Esophagus muscularis mucosa (tissue), 4 donors: ENCODE measurements at regions not wholly inside any gene's neighbourhood (a gene's known extent, or its start where the extent isn't known, plus 50 kb on each side); places are given as distances from the start of the nearest gene placed in this dataset.

ENCODE experiments used
- DNase-seq: peaks from one replicate; pipeline ENCODE4 v3.0.0-alpha.2; 2017; ENCODE audit errors: extremely low spot score
- H3K27ac ChIP-seq, 4 donors: fragments of 200-600 bp; sonication (generic); replicated peaks in 1 of 4; 1 replicate in 3 of 4; 2 replicates in 1 of 4; pipeline ENCODE4 v1.5.1; 2016 to 2019; ENCODE audit warnings: mild to moderate bottlenecking in 1 of 4
- H3K27me3 ChIP-seq, 4 donors: fragments of 200-600 bp; sonication (generic); one replicate each; pipeline versions ENCODE4 v1.5.1 to v1.6.0; 2016 to 2019
- H3K36me3 ChIP-seq, 4 donors: fragments of 200-600 bp; sonication (generic); one replicate each; pipeline ENCODE4 v1.5.1; 2016 to 2019
- H3K4me1 ChIP-seq, 4 donors: fragments of 200-600 bp; sonication (generic); one replicate each; pipeline ENCODE4 v1.5.1; 2016 to 2019
- H3K4me3 ChIP-seq, 4 donors: fragments of 200-600 bp; sonication (generic); 1 replicate in 2 of 4; 2 replicates in 2 of 4; pipeline ENCODE4 v1.5.1; 2016 to 2019; ENCODE audit warnings: mild to moderate bottlenecking in 4 of 4, moderate library complexity in 1 of 4
- H3K9me3 ChIP-seq, 4 donors: fragments of 200-600 bp; sonication (generic); 1 replicate in 3 of 4; 2 replicates in 1 of 4; pipeline ENCODE4 v1.5.1; 2016 to 2019
- CTCF ChIP-seq, 3 experiments: fragments of 200-600 bp in 2 of 3; fragments of 450-650 bp in 1 of 3; sonication (generic) in 2 of 3; IDR thresholded peaks; one replicate each; pipeline ENCODE4 v1.5.1; 2017 to 2019; ENCODE audit warnings: antibody characterized with exemption in 3 of 3, mild to moderate bottlenecking in 2 of 3, moderate library complexity in 1 of 3
- EP300 ChIP-seq: sonication (generic); formaldehyde crosslinking; IDR thresholded peaks from one replicate; pipeline ENCODE4 v1.6.1; 2017; ENCODE audit warnings: antibody characterized with exemption
- POLR2A ChIP-seq: fragments of 450-650 bp; IDR thresholded peaks from one replicate; pipeline ENCODE4 v1.6.1; 2017; ENCODE audit warnings: antibody characterized with exemption, moderate library complexity, mild to moderate bottlenecking, low read depth
- POLR2AphosphoS5 ChIP-seq, 2 donors: sonication (generic); formaldehyde crosslinking; IDR thresholded peaks; one replicate each; pipeline ENCODE4 v1.6.1; 2017; ENCODE audit warnings: antibody characterized with exemption in 2 of 2
- WGBS: methylation state at CpG from one replicate; pipeline ENCODE4 v1.1.5; 2018; 5-methylcytosine and 5-hydroxymethylcytosine counted together
- intact Hi-C: fragments of 100-400 bp; cut with DNase I; formaldehyde crosslinking; loops from one replicate; pipeline ENCODE4 v1.15.1; 2023

GRCh38 chr4:4762300-4762699 is 97.2 kb upstream of the MSX1 start:
- H3K36me3 ChIP-seq: no peaks in the 10 kb centered on the region
- no peak for DNase-seq
- H3K27me3 ChIP-seq: peaks cover 0 to 4% (median 0%) of the 10 kb centered on the region in 4 donors
- no peak overlapping the region for H3K4me3 ChIP-seq
- H3K9me3 ChIP-seq: no peaks in the 10 kb centered on the region
- intact Hi-C loops: no loop called here
- no peak overlapping the region for H3K27ac ChIP-seq
- no peaks in the 10 kb centered on the region for H3K4me1 ChIP-seq
- 96% methylated on average over 5 of the region's 9 CpGs for WGBS
- TF ChIP-seq POLR2AphosphoS5 (IDR thresholded peaks at IDR 0.05) (no peak), EP300 (no peak), POLR2A (no peak), CTCF (IDR thresholded peaks at IDR 0.05) (no peak)

GRCh38 chr4:4761128-4761982 is 98.1 kb upstream of the MSX1 start:
- WGBS: 73% methylated on average over 20 of the region's 20 CpGs
- Histone ChIP-seq H3K4me1 (no peaks in the 10 kb centered on the region), H3K36me3 (no peaks in the 10 kb centered on the region), H3K27ac (no peak overlapping the region), H3K9me3 (no peaks in the 10 kb centered on the region), H3K4me3 (no peak overlapping the region), H3K27me3 (peaks cover 0 to 4% (median 0%) of the 10 kb centered on the region in 4 donors)
- no peak for DNase-seq
- TF ChIP-seq EP300 (no peak), POLR2AphosphoS5 (IDR thresholded peaks at IDR 0.05) (no peak), POLR2A (no peak), CTCF (IDR thresholded peaks at IDR 0.05) (no peak)
- intact Hi-C loops: no loop called here

GRCh38 chr4:4759883-4760282 is 99.6 kb upstream of the MSX1 start:
- Histone ChIP-seq H3K4me1 (no peaks in the 10 kb centered on the region), H3K9me3 (no peaks in the 10 kb centered on the region), H3K27me3 (peaks cover 0 to 4% (median 0%) of the 10 kb centered on the region in 4 donors), H3K27ac (no peak overlapping the region), H3K4me3 (no peak overlapping the region), H3K36me3 (no peaks in the 10 kb centered on the region)
- intact Hi-C loops: no loop called here
- no peak for DNase-seq
- 82% methylated on average over 7 of the region's 7 CpGs for WGBS
- TF ChIP-seq POLR2A (no peak), EP300 (no peak), POLR2AphosphoS5 (IDR thresholded peaks at IDR 0.05) (no peak), CTCF (IDR thresholded peaks at IDR 0.05) (no peak)

GRCh38 chr4:4759232-4759631 is 100.2 kb upstream of the MSX1 start:
- Histone ChIP-seq H3K27me3 (peaks cover 0 to 4% (median 0%) of the 10 kb centered on the region in 4 donors), H3K4me3 (no peak overlapping the region), H3K27ac (no peak overlapping the region), H3K36me3 (no peaks in the 10 kb centered on the region), H3K4me1 (no peaks in the 10 kb centered on the region), H3K9me3 (no peaks in the 10 kb centered on the region)
- no peak for DNase-seq
- no peak for TF ChIP-seq POLR2AphosphoS5 (IDR thresholded peaks at IDR 0.05)
- TF ChIP-seq EP300: no peak
- no peak for TF ChIP-seq POLR2A
- TF ChIP-seq CTCF (IDR thresholded peaks at IDR 0.05): no peak
- WGBS: 92% methylated on average over 13 of the region's 13 CpGs
- intact Hi-C loops: no loop called here

- Histone ChIP-seq H3K4me3 (no peak overlapping the region), H3K9me3 (no peaks in the 10 kb centered on the region), H3K4me1 (no peaks in the 10 kb centered on the region), H3K36me3 (no peaks in the 10 kb centered on the region), H3K27me3 (peaks cover 0 to 4% (median 0%) of the 10 kb centered on the region in 4 donors), H3K27ac (no peak overlapping the region)
- no peak for TF ChIP-seq CTCF (IDR thresholded peaks at IDR 0.05)
- no peak for TF ChIP-seq POLR2A
- no peak for TF ChIP-seq POLR2AphosphoS5 (IDR thresholded peaks at IDR 0.05)
- TF ChIP-seq EP300: no peak
- intact Hi-C loops: no loop called here
- no peak for DNase-seq
- 86% methylated on average over 8 of the region's 8 CpGs for WGBS
These were observed 100.8 kb upstream of the MSX1 start for GRCh38 chr4:4758681-4759080.
